PC-9 (cell line): ENCODE measurements at regions not wholly inside any gene's neighbourhood (a gene's known extent, or its start where the extent isn't known, plus 50 kb on each side); places are given as distances from the start of the nearest gene placed in this dataset.

Experiments used
- BruUV-seq: library from RNA; stranded (reverse); fragments of 400-500 nt; replicated peaks from 2 replicates; lab custom pipeline; 2021; lab: Mats Ljungman, UMichigan
- CTCF ChIA-PET: fragments of 300-600 bp; sonication (Branson Sonifier 250); formaldehyde crosslinking; loops from one replicate; lab custom pipeline; 2022; ENCODE audit warnings: antibody characterized with exemption; lab: Charles Lee
- POLR2A ChIA-PET: fragments of 300-600 bp; sonication (Branson Sonifier 250); formaldehyde crosslinking; loops from one replicate; lab custom pipeline; 2022; ENCODE audit warnings: antibody characterized with exemption; ENCODE audit not compliant: unreplicated experiment; lab: Charles Lee
- DNase-seq, 2 experiments: peaks; one replicate each; pipeline versions ENCODE4 v3.0.0 to v3.0.0-alpha.2; 2015 to 2022; ENCODE audit warnings: mixed read lengths in 1 of 2
- H2AFZ ChIP-seq: fragments of 200-600 bp; sonication (generic); 2 replicates; pipeline ENCODE4 v1.8.1; 2017; ENCODE audit warnings: antibody characterized with exemption
- H3F3A ChIP-seq: fragments of 200-600 bp; sonication (generic); 2 replicates; pipeline ENCODE4 v1.8.1; 2017; ENCODE audit warnings: antibody characterized with exemption, mild to moderate bottlenecking, low read depth; ENCODE audit not compliant: insufficient read depth
- H3K27ac ChIP-seq: fragments of 200-600 bp; sonication (generic); 2 replicates; pipeline ENCODE4 v1.6.1; 2016; ENCODE audit warnings: mixed run types
- H3K27me3 ChIP-seq: fragments of 200-600 bp; sonication (generic); 2 replicates; pipeline ENCODE4 v1.6.1; 2016; ENCODE audit warnings: low read depth, mixed run types; ENCODE audit not compliant: insufficient read depth
- H3K36me3 ChIP-seq: fragments of 200-600 bp; sonication (generic); 2 replicates; pipeline ENCODE4 v1.6.1; 2016; ENCODE audit warnings: low read depth, mixed run types
- H3K4me1 ChIP-seq: fragments of 200-600 bp; sonication (generic); replicated peaks from 2 replicates; pipeline ENCODE4 v1.6.1; 2016; ENCODE audit warnings: mixed run types; ENCODE audit not compliant: insufficient read depth
- H3K4me2 ChIP-seq: fragments of 200-600 bp; sonication (generic); 2 replicates; pipeline ENCODE4 v1.6.1; 2017; ENCODE audit warnings: mixed run types
- H3K4me3 ChIP-seq: fragments of 200-600 bp; sonication (generic); 2 replicates; pipeline ENCODE4 v1.6.1; 2016; ENCODE audit warnings: mixed run types
- H3K79me2 ChIP-seq: fragments of 200-600 bp; sonication (generic); 2 replicates; pipeline ENCODE4 v1.6.1; 2017; ENCODE audit warnings: low read depth, mixed run types
- H3K9me2 ChIP-seq: fragments of 200-600 bp; sonication (generic); 2 replicates; pipeline ENCODE4 v1.8.1; 2017; ENCODE audit warnings: mild to moderate bottlenecking; ENCODE audit not compliant: insufficient read depth
- H3K9me3 ChIP-seq: fragments of 200-600 bp; sonication (generic); 2 replicates; pipeline ENCODE4 v1.8.1; 2016; ENCODE audit warnings: low read depth; ENCODE audit not compliant: insufficient read depth
- H4K20me1 ChIP-seq: fragments of 200-600 bp; sonication (generic); 2 replicates; pipeline ENCODE4 v1.8.1; 2017; ENCODE audit not compliant: insufficient read depth
- EZH2 ChIP-seq: fragments of 200-600 bp; sonication (generic); IDR thresholded peaks from 2 replicates; pipeline ENCODE4 v1.8.0; 2017; ENCODE audit warnings: antibody characterized with exemption, low read depth
- intact Hi-C: fragments of 100-400 bp; cut with micrococcal nuclease; formaldehyde crosslinking; loops from one replicate; pipeline ENCODE4 v1.10.0; 2022; ENCODE audit not compliant: unreplicated experiment
- TF ChIP-seq, protein P1 (sequence below): fragments of 200-600 bp; sonication (generic); conservative IDR thresholded peaks from 2 replicates; pipeline ENCODE4 v1.6.1; 2017; ENCODE audit warnings: mixed run types, antibody characterized with exemption, mild to moderate bottlenecking, moderate library complexity

DNA sequence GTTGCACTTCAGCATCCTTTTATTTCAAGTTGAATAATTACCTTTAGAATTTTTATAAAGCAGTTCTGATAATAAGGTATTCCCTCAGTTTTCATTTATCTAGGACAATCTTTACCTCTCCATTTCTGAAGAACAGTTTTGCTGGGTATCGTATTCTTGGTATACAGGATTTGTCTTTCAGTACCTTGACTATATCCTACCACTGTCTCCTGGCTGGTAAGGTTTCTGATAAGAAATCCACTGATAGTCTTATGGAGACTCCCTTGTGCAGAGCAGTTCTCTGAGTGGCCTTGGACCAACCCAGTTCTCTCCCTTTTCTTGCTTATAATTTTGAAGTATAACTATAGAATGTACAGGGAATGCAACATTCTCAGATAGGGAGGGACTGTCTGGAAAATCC lies 51.3 kb upstream of the SAMD3 start:
- intact Hi-C loops = no loop called here
- no peak for DNase-seq

More for the DNA sequence above, 51.3 kb upstream of the SAMD3 start:
- Histone ChIP-seq H3K4me1 (no peaks in the 10 kb centered on the region), H3K27ac (no peak overlapping the region), H3K4me2 (no peak overlapping the region), H3K79me2 (no peaks in the 10 kb centered on the region), H4K20me1 (no peaks in the 10 kb centered on the region), H3K27me3 (no peaks in the 10 kb centered on the region), H3K9me2 (no peaks in the 10 kb centered on the region), H3K9me3 (peaks cover 5% of the 10 kb centered on the region; the same call in 1 of the 2 replicates), H2AFZ (no peak overlapping the region), H3K36me3 (no peaks in the 10 kb centered on the region), H3K4me3 (no peak overlapping the region), H3F3A (no peaks in the 10 kb centered on the region; the same call in 1 of the 2 replicates)
- CTCF ChIA-PET = no interaction called here
- POLR2A ChIA-PET = no interaction called here
- no TSS peak for BruUV-seq
- no peak for TF ChIP-seq EZH2
- TF ChIP-seq, protein P1, sequence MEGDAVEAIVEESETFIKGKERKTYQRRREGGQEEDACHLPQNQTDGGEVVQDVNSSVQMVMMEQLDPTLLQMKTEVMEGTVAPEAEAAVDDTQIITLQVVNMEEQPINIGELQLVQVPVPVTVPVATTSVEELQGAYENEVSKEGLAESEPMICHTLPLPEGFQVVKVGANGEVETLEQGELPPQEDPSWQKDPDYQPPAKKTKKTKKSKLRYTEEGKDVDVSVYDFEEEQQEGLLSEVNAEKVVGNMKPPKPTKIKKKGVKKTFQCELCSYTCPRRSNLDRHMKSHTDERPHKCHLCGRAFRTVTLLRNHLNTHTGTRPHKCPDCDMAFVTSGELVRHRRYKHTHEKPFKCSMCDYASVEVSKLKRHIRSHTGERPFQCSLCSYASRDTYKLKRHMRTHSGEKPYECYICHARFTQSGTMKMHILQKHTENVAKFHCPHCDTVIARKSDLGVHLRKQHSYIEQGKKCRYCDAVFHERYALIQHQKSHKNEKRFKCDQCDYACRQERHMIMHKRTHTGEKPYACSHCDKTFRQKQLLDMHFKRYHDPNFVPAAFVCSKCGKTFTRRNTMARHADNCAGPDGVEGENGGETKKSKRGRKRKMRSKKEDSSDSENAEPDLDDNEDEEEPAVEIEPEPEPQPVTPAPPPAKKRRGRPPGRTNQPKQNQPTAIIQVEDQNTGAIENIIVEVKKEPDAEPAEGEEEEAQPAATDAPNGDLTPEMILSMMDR = no peak
